ENCODE measurements at regions not wholly inside any gene's neighbourhood (a gene's known extent, or its start where the extent isn't known, plus 50 kb on each side); places are given as distances from the start of the nearest gene placed in this dataset.

- DNase-seq = no peak
These were observed 70.7 kb upstream of the BTN3A2 start for GRCh38 chr6:26294302-26294701.

GRCh38 chr6:26295691-26296555 lies 69.1 kb upstream of the BTN3A2 start:
- DNase-seq = no peak

DNA sequence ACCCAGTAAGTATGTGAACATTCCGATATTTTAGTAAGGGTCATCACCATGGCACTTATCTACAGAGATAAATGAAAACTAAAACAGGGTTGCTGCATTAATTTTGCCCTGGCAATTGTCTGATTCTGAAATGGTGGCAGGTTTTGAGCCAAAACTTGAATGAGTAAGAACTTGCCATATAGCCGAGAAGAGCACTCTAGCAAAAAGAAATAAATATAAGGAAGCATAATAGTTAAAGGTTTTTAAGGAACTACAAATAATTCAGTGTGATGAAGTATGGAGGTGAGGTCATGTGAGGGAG lies 68.5 kb upstream of the BTN3A2 start:
- DNase-seq = no peak

DNA sequence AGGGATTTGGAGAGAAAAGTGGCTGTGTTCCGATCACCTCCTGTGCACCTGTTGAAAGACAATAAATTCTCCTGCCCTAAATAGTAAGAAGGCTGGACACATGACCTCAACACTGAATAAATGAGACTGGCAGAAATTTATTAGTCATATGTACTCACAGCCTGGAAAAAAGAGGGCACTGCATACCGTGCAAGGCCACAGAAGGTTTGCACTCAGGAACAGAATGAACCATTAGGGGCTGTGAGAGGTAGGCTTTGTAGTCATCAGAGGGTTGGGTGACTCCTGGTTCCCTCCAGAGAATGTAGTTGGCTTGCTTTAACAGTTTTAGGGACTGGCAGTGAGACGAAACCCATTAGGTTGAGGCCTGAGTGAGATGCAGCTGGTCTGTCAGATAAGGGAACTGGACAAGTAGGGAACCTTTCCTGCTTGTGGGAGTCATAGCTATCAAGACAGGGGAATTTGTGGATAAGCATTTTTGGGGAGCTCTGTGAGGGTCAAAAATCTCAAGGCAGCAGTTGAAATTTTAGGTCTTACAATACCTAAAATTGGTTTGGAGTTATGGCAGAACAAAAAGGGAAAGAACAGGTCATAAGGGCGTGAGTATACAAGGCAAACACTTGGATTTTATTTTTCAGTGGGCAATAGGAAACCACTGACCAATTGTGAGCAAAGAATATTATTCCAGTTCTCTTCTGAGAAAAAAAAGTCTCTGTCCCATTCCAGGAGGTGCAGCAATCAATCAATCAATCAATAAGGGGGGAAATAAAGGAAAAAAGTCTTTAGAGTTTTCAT lies 67.9 kb upstream of the BTN3A2 start:
- DNase-seq = no peak

- no peak for DNase-seq
These were observed 65.5 kb upstream of the BTN3A2 start for GRCh38 chr6:26299286-26300042.

DNA sequence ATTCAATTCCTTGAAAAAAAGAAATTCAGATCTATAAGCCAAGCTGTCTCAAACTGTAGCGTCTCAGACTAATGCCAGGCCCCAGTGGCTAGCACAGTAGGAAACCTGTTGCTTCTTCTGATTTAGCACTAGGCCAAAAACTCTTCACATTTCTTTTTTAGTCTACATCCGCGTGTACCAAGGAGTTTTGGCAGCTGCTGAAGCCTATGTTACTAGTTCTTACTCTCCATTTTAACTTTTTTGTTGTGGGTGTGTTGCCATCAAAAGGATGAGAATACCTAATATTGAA lies 65.0 kb upstream of the BTN3A2 start:
- no peak for DNase-seq

DNA sequence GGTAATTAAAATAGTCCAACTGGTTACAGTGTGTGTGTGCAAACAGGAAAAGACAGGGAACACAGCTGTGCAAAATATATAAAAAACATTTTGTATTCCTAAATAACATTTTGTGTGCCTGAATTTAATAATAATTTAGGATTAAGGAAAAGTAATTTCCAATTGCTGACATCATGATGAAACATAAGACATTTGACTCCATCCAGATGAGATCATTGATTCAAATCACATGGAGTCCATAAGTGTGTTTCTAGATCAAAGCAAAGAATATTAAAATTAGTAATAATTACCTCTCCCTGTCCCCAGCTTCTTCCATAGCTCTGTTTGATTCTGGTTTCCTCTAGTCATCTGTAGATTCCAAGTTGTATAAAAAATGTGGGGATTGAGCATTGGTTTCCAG lies 64.6 kb upstream of the BTN3A2 start:
- DNase-seq = no peak

DNA sequence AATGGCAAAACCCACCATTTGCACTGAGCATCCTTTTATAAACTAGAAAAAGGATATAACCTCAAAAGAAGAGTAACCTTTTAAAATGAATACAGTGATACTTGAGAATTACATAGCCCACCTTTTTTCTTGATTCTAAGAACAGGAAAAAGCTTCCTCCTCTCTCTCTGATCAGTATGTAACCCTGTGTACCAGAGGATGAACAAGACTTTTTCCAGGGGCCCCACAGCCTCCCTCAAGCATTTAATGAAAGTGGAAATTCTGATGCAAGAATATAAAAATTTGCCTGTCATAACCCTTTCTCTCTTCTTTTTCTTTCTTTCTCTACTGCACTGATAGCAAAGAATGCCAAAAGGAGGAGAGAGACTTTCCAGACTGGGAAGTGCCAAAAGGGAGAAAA lies 64.2 kb upstream of the BTN3A2 start:
- DNase-seq = no peak

- no peak for DNase-seq
These were observed 63.4 kb upstream of the BTN3A2 start for GRCh38 chr6:26301638-26302037.

DNA sequence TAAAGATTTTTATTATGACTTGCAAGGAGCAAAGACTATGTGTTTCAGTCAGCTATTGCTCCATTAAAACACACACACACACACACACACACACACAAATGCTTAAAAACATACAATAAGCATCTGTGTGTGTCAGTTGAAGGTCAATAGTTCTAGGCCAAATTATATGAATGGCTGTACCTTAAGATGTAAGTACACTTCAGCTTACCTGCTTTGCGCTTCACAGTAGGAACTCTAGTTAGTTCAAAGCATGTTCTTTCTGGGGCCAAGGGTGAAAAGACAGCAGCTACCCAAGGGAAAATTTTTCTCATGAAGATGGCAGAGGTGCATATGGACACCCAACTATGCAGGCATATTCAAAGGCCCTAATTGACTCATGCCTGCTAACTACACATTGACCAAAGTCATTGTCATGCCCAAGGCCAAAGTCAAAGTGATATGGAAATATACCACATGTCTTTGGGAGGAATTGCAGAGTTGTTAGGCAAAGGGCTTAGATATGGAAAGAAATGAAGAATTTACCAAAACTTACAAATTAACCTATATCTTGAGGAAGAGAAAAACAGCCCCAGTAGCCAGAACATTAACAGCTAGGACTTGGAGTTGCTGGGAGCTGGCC lies 61.9 kb upstream of the BTN3A2 start:
- no peak for DNase-seq

GRCh38 chr6:26304213-26304796 lies 60.7 kb upstream of the BTN3A2 start:
- DNase-seq = no peak

DNA sequence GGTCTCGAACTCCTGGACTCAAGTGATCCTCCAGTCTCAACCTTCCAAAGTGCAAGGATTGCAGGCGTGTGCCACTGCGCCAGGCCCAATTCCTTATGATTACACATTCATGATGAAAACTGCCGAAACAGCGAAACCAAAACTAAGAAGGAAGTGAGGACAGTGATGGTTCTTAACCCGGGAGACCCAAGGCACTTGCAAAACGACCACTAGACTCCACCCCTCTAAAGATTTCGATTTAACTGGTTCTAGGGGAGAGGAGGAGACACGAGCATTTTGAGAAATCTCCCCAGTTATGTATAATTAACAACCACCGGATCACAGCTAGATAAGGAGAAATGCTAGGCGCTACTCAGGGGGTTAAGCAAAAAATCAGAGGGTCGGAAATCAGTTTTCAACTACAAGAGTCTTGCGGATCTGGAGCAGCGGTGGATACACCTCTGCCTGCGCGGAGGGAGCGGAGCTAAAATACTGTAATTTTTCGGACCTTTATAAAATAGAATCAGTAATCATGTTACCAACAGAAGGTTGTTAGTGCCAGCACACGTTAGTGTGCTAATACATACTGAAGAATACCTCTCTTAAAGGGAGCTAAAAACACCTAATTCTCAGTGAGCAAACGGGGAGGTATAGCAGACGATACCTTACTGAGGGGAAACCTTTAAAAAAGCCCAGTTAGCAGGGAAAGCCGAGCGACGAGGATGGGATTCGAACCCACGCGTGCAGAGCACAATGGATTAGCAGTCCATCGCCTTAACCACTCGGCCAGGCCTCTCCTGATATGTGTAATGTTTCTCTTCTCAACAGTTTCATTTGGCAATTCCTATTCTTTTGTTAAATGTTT lies 60.0 kb upstream of the BTN3A2 start:
- DNase-seq = no peak

- DNase-seq = no peak
These were observed 59.4 kb upstream of the BTN3A2 start for GRCh38 chr6:26305641-26305969.

- DNase-seq = no peak
These were observed 58.8 kb upstream of the BTN3A2 start for GRCh38 chr6:26306232-26306631.

GRCh38 chr6:26307850-26308249 lies 57.1 kb upstream of the BTN3A2 start:
- no peak for DNase-seq

DNA sequence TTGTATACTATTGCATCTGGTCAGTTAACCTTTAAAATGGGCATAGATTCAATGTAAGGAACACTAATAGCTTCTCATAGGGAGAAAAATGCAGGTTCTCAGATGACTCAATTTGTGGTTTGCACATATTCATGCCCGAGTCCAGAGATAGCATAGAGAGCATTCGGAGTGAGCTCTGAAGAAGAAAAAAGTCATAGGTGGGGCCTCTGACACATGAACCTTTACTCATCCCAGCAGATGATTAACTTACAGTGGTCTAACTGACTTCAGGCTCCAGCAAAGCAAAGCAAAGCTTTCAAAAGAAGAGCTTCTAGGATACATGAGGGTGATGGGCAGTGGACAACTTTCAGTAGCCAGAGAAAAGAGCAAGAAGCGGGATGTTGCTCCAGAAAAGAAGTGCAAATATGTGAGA lies 55.3 kb upstream of the BTN3A2 start:
- DNase-seq = no peak

GRCh38 chr6:26311012-26311384 lies 54.0 kb upstream of the BTN3A2 start:
- no peak for DNase-seq

DNA sequence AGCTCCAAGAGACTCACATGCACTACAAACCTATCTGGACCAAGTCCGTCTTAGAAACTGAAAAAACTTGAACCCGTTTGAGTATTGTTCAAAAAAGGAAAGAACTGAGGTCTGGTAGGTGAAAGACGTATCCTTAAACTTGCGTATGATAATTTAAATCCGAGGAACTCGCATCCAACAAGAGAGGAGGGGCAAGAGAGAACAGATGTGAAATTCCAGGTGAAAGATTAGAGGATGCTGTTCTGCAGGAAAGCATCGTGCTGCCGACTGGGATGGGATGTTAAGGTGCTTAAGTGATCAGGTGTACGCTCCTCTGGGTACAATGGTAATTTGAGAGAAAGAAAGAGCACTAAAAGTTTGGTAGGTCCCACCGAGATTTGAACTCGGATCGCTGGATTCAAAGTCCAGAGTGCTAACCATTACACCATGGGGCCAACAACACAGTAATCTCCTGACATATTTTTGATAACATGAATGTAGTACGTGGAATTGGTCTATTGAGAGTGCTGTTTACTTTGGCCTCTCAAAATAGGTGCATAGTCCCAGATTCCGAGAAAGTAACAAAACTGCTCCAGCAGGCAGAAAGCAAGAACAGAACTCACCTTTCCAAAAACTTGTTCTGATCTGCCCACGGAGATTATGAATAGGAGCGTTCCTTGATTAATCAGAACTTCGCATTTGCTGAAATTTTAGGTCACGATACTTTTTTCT lies 53.5 kb upstream of the BTN3A2 start:
- no peak for DNase-seq

DNA sequence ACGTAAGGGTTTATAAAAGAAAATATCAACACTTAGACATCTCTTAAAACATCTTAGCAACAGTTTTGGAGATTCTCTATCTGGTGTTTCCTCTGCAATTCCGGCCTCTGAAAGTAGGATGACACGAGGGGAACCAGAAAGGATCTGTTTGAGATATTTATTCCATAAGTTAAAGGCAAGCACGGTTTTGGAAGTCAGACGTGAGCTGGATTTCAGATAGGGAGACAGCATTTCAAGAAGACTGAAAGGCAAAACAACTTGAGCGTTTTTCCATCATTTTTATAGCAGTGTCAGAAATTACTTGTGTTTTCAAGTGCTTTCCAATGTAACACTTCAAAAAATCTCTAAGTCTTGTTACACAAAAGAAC lies 52.9 kb upstream of the BTN3A2 start:
- DNase-seq = no peak

DNA sequence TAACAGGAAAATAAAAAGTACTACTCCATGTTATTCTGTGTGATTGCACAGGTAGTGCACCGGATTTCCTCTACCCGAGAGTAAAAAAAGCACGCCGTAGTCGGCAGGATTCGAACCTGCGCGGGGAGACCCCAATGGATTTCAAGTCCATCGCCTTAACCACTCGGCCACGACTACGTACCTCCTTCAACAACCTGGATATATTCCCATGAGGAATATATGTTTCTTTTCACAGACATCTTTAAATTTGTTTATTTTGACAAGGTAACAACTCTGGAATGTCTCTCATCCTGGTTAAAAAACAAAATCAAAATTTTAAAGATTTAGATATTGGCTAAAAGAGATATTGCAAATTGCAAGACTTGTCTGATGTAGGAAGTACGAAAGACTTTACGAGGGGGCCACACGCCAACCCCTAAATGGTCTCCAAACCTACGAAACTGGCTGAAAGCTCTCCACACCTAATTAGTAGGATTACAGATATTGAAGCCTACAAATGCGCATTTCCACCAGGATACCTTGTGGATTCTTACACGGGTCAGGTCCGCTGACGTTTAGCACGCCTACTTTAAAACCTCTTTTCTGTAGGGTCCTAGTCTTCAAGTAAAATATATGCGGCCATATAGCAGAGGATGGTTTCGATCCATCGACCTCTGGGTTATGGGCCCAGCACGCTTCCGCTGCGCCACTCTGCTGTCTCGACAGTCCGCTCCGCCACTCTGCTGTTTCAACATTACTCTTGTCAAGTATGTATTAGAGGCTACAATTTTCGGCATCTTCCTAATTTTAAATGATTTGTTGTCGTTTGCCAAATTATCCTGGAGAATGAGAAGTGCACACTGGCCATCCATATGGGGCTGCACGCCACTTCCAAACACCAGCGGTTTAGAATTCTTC lies 52.2 kb upstream of the BTN3A2 start:
- peak; percentile 75 for DNase-seq

Measured in T-helper 9 cell (primary cell).